Endothelial cell (in vitro differentiated cells): ENCODE measurements at regions not wholly inside any gene's neighbourhood (a gene's known extent, or its start where the extent isn't known, plus 50 kb on each side); places are given as distances from the start of the nearest gene placed in this dataset.
"Not testable (repeated sequence)": the region's sequence is repeated elsewhere in the genome, so short reads cannot be mapped to it uniquely, and the experiment has no call there.

Experiments used
- DNase-seq: peaks from one replicate; pipeline ENCODE4 v3.0.0; 2021; ENCODE audit warnings: low spot score
- H3K27ac Mint-ChIP-seq: one replicate; pipeline ENCODE4 v1.8.0; 2021; ENCODE audit warnings: mixed read lengths, inconsistent platforms; ENCODE audit not compliant: unreplicated experiment
- H3K27me3 Mint-ChIP-seq: one replicate; pipeline ENCODE4 v1.8.0; 2021; ENCODE audit warnings: mild to moderate bottlenecking, moderate library complexity, mixed read lengths, inconsistent platforms; ENCODE audit not compliant: unreplicated experiment
- H3K36me3 Mint-ChIP-seq: one replicate; pipeline ENCODE4 v1.8.0; 2021; ENCODE audit warnings: mild to moderate bottlenecking, low read depth, mixed read lengths, inconsistent platforms; ENCODE audit not compliant: unreplicated experiment
- H3K4me1 Mint-ChIP-seq: one replicate; pipeline ENCODE4 v1.8.0; 2021; ENCODE audit warnings: mild to moderate bottlenecking, mixed read lengths, inconsistent platforms; ENCODE audit not compliant: unreplicated experiment
- H3K4me3 Mint-ChIP-seq: one replicate; pipeline ENCODE4 v1.8.0; 2021; ENCODE audit warnings: mild to moderate bottlenecking, mixed read lengths, inconsistent platforms; ENCODE audit not compliant: unreplicated experiment
- H3K9me3 Mint-ChIP-seq: one replicate; pipeline ENCODE4 v1.8.0; 2021; ENCODE audit warnings: mixed read lengths, inconsistent platforms; ENCODE audit not compliant: unreplicated experiment
- TF ChIP-seq, protein P1 (sequence below): fragments of 200-600 bp; sonication (generic); IDR thresholded peaks from one replicate; pipeline ENCODE4 v1.5.0; 2021; ENCODE audit warnings: antibody characterized with exemption; ENCODE audit not compliant: unreplicated experiment

DNA sequence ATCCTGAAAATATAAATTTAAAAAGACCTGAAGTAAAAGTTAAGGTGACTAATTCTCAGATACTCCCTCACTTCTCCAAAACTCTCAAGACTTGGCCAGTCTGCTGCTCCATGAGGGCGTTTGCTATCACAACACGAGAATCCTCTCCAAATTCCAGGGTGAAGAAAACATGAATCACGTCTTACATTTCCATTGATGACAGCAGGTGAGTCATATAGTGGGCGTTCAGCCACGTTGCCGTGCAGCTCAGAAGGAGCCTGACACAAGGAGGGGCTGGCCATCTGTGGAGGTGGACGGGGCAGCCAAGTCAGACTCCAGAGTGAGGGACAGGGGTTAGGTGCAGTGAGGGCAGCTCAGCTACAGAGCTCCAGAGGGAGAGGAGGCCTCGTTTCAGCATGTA lies 555.1 kb upstream of the ADAMTS16 start:
- TF ChIP-seq, protein P1, sequence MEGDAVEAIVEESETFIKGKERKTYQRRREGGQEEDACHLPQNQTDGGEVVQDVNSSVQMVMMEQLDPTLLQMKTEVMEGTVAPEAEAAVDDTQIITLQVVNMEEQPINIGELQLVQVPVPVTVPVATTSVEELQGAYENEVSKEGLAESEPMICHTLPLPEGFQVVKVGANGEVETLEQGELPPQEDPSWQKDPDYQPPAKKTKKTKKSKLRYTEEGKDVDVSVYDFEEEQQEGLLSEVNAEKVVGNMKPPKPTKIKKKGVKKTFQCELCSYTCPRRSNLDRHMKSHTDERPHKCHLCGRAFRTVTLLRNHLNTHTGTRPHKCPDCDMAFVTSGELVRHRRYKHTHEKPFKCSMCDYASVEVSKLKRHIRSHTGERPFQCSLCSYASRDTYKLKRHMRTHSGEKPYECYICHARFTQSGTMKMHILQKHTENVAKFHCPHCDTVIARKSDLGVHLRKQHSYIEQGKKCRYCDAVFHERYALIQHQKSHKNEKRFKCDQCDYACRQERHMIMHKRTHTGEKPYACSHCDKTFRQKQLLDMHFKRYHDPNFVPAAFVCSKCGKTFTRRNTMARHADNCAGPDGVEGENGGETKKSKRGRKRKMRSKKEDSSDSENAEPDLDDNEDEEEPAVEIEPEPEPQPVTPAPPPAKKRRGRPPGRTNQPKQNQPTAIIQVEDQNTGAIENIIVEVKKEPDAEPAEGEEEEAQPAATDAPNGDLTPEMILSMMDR = no peak
- Mint-ChIP-seq H3K4me1 (no peaks in the 10 kb centered on the region), H3K36me3 (no peaks in the 10 kb centered on the region), H3K9me3 (no peaks in the 10 kb centered on the region), H3K27ac (no peak overlapping the region), H3K4me3 (no peak overlapping the region), H3K27me3 (peaks cover 4% of the 10 kb centered on the region)
- DNase-seq = no peak

DNA sequence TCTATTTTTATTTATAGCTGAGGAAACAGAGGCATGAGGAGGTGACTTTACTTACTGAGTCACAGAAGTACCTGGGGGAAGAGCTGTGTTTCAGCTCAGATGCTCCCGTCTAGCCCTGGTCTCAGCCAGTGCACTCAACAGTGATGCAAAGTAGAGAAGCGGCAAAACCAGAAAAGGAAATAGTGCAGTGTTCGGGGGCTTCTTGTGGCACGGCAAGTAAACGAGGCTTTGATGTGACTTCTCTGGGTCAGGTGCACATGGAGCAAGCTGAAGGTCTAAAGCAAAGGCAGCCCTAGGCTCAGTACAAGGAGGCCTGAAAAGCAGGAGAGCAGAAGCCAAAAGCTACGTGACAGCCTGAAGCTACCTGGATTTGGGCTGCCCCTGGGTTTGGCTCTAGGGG lies 526.7 kb upstream of the ADAMTS16 start:
- no peak for DNase-seq
- no peaks in the 10 kb centered on the region for H3K4me1 Mint-ChIP-seq
- no peak overlapping the region for H3K27ac Mint-ChIP-seq
- no peaks in the 10 kb centered on the region for H3K36me3 Mint-ChIP-seq
- H3K4me3 Mint-ChIP-seq = no peak overlapping the region
- TF ChIP-seq, protein P1 = no peak
- no peaks in the 10 kb centered on the region for H3K9me3 Mint-ChIP-seq
- peaks cover 1% of the 10 kb centered on the region for H3K27me3 Mint-ChIP-seq

DNA sequence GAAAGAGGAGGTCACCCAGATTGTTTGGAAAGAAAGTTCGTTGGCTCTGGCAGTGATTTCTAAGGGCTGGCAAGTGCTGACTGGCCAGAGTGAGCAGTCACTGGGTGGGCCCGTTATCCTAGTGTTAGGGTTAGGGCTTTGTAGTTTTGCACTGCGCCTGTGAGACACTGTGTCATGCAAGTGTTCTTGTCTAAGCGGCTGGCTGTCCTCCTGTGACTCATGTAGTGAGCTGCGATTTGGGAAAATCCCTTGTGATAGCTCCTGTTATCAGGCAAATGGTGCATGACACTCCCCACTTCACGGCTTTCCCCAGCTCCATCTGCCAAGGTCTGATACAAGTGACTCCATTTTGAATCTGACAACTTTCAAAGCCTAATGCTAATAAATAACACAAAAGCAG lies 526.0 kb upstream of the ADAMTS16 start:
- Mint-ChIP-seq H3K4me3 (no peak overlapping the region), H3K9me3 (no peaks in the 10 kb centered on the region), H3K27ac (no peak overlapping the region), H3K27me3 (no peaks in the 10 kb centered on the region), H3K4me1 (no peaks in the 10 kb centered on the region), H3K36me3 (no peaks in the 10 kb centered on the region)
- no peak for DNase-seq
- TF ChIP-seq, protein P1 = no peak

DNA sequence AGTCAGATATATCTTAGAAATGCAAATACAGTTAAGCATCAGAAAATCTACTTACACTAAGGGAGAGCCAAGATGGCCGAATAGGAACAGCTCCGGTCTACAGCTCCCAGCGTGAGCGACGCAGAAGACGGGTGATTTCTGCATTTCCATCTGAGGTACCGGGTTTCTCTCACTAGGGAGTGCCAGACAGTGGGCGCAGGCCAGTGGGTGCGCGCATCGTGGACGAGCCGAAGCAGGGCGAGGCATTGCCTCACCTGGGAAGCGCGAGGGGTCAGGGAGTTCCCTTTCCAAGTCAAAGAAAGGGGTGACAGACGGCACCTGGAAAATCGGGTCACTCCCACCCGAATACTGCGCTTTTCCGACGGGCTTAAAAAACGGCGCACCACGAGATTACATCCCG lies 524.8 kb upstream of the ADAMTS16 start:
- not testable (repeated sequence) for H3K4me1 Mint-ChIP-seq, H3K36me3 Mint-ChIP-seq, H3K27ac Mint-ChIP-seq, DNase-seq, H3K9me3 Mint-ChIP-seq, H3K27me3 Mint-ChIP-seq, H3K4me3 Mint-ChIP-seq

DNA sequence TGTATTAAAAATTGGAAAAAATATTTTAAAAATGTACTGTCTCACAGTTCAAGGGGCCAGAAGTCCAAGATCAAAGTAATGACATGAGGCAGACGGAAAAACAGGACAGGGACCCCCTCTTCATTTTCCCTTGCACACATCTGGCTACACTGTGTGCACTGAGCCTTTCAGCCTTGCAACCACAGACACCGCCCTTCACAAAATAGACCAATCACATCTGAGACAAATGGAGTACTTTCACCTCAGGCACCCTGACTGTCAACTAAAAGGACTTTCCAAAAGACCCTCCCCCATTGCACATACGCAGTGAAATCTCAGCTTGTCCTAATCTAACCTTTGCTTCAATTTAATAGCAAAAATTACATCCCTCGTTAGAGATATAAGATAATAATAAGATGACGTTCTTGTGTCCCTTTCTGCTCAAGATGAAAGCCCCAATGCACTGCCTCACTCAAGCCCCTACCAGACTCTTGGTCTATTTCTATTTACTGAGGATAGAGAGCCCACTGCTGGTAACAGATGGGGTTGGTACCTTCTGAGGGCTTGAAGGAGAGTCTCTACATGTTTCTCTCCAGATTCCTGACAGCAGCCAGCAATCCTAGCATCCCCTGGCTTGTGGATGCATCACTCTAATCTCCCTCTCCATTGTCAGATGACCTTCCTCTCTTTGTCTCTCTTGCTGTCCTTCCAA lies 514.8 kb upstream of the ADAMTS16 start:
- H3K4me3 Mint-ChIP-seq = no peak overlapping the region
- no peak for DNase-seq
- TF ChIP-seq, protein P1 = no peak
- no peaks in the 10 kb centered on the region for H3K36me3 Mint-ChIP-seq
- no peaks in the 10 kb centered on the region for H3K9me3 Mint-ChIP-seq
- H3K27me3 Mint-ChIP-seq = no peaks in the 10 kb centered on the region
- no peak overlapping the region for H3K27ac Mint-ChIP-seq
- H3K4me1 Mint-ChIP-seq = peaks cover 2% of the 10 kb centered on the region
